ENCODE measurements at regions not wholly inside any gene's neighbourhood (a gene's known extent, or its start where the extent isn't known, plus 50 kb on each side); places are given as distances from the start of the nearest gene placed in this dataset.

DNA sequence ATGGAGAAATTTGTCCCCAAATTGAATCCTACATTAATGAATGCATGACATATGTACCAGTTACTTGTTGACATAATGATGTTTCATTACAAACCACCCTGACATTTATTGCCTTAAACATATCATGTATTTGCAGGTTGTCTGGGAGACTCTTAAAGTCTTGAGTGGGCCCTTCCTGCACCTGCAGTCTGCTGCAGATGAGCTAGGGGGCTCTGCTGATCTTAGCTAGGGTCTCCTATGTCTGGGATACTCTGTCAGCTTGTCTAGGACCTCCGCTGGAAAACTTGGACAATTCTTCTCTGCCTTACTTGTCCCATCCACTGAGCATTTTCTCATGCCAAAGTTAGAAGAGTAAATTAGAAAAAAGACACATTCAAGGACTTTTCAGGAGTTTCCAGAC is 581.6 kb downstream of the HAO1 start:
- no peaks in the 10 kb centered on the region for H3K4me1 ChIP-seq (ENCODE audit: control insufficient read depth, insufficient read depth, low read length)
- ChIA-PET CTCF (no interaction called here), POLR2A (no interaction called here)
- intact Hi-C loops (cut with micrococcal nuclease; ENCODE audit: unreplicated experiment) (no loop called here), in situ Hi-C loops (cut with HindIII; ENCODE audit: low pct_unique_long_range_greater_than_20kb, low sequenced_read_pairs) (no loop called here)
- H3K36me3 ChIP-seq (ENCODE audit: control insufficient read depth, insufficient read depth, low read length): no peaks in the 10 kb centered on the region
- no peaks in the 10 kb centered on the region for H3K27me3 ChIP-seq (ENCODE audit: control insufficient read depth, insufficient read depth, low read length)
- H3K9me3 ChIP-seq (ENCODE audit: control insufficient read depth, insufficient read depth, low read depth, low read length): no peaks in the 10 kb centered on the region
- ATAC-seq (no peak), DNase-seq (ENCODE audit: low read depth, low spot score) (no peak)
- TF ChIP-seq SIN3A (IDR thresholded peaks at IDR 0.05; ENCODE audit: borderline replicate concordance, insufficient read depth, low read depth, low read length): no peak
- no peak for TF ChIP-seq POLR2AphosphoS5 (IDR thresholded peaks at IDR 0.05; ENCODE audit: low read depth, low read length)
- TF ChIP-seq, protein P1, sequence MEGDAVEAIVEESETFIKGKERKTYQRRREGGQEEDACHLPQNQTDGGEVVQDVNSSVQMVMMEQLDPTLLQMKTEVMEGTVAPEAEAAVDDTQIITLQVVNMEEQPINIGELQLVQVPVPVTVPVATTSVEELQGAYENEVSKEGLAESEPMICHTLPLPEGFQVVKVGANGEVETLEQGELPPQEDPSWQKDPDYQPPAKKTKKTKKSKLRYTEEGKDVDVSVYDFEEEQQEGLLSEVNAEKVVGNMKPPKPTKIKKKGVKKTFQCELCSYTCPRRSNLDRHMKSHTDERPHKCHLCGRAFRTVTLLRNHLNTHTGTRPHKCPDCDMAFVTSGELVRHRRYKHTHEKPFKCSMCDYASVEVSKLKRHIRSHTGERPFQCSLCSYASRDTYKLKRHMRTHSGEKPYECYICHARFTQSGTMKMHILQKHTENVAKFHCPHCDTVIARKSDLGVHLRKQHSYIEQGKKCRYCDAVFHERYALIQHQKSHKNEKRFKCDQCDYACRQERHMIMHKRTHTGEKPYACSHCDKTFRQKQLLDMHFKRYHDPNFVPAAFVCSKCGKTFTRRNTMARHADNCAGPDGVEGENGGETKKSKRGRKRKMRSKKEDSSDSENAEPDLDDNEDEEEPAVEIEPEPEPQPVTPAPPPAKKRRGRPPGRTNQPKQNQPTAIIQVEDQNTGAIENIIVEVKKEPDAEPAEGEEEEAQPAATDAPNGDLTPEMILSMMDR (IDR thresholded peaks at IDR 0.05): no peak
- TF ChIP-seq TCF7L2 (IDR thresholded peaks at IDR 0.05; ENCODE audit: low read depth, low read length): no peak
- TF ChIP-seq, protein P2, sequence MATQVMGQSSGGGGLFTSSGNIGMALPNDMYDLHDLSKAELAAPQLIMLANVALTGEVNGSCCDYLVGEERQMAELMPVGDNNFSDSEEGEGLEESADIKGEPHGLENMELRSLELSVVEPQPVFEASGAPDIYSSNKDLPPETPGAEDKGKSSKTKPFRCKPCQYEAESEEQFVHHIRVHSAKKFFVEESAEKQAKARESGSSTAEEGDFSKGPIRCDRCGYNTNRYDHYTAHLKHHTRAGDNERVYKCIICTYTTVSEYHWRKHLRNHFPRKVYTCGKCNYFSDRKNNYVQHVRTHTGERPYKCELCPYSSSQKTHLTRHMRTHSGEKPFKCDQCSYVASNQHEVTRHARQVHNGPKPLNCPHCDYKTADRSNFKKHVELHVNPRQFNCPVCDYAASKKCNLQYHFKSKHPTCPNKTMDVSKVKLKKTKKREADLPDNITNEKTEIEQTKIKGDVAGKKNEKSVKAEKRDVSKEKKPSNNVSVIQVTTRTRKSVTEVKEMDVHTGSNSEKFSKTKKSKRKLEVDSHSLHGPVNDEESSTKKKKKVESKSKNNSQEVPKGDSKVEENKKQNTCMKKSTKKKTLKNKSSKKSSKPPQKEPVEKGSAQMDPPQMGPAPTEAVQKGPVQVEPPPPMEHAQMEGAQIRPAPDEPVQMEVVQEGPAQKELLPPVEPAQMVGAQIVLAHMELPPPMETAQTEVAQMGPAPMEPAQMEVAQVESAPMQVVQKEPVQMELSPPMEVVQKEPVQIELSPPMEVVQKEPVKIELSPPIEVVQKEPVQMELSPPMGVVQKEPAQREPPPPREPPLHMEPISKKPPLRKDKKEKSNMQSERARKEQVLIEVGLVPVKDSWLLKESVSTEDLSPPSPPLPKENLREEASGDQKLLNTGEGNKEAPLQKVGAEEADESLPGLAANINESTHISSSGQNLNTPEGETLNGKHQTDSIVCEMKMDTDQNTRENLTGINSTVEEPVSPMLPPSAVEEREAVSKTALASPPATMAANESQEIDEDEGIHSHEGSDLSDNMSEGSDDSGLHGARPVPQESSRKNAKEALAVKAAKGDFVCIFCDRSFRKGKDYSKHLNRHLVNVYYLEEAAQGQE (IDR thresholded peaks at IDR 0.05; ENCODE audit: insufficient read depth in 1 of 2, low read depth in 2 of 2, low read length in 1 of 2): no peak
- H3K4me3 ChIP-seq (ENCODE audit: low read depth in 2 of 2, low read length in 2 of 2): no peak overlapping the region
- no peak overlapping the region for H3K27ac ChIP-seq (ENCODE audit: low read length)
- BruUV-seq (replicated peaks): no TSS peak

DNA sequence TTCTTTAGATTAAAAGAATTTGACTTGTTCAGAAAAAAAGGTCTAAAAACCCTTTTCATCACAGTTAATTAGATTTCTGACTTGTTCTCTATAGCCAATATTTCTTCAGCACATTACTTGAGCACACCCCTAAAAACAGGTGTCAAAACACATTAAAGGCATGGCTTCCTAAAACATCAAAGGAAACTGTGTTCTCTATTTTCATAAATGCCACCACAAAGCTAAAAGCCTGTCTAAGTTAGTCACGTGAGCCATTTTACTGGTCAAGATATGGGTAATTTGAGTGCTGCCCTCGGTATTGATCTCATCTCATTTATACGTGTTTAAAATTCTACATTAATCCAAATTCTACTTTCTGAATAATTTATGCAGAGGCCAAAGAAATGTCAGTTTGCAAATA is 580.5 kb downstream of the HAO1 start:
- Histone ChIP-seq H3K4me1 (ENCODE audit: control insufficient read depth, insufficient read depth, low read length) (no peaks in the 10 kb centered on the region), H3K27me3 (ENCODE audit: control insufficient read depth, insufficient read depth, low read length) (no peaks in the 10 kb centered on the region), H3K4me3 (ENCODE audit: low read depth in 2 of 2, low read length in 2 of 2) (no peak overlapping the region), H3K27ac (ENCODE audit: low read length) (no peak overlapping the region), H3K9me3 (ENCODE audit: control insufficient read depth, insufficient read depth, low read depth, low read length) (no peaks in the 10 kb centered on the region), H3K36me3 (ENCODE audit: control insufficient read depth, insufficient read depth, low read length) (no peaks in the 10 kb centered on the region)
- ATAC-seq (no peak), DNase-seq (ENCODE audit: low read depth, low spot score) (no peak)
- no TSS peak for BruUV-seq (replicated peaks)
- in situ Hi-C loops (cut with HindIII; ENCODE audit: low pct_unique_long_range_greater_than_20kb, low sequenced_read_pairs) (no loop called here), intact Hi-C loops (cut with micrococcal nuclease; ENCODE audit: unreplicated experiment) (no loop called here)
- POLR2A ChIA-PET: no interaction called here
- TF ChIP-seq, protein P1 (IDR thresholded peaks at IDR 0.05): no peak
- TF ChIP-seq, protein P2 (IDR thresholded peaks at IDR 0.05; ENCODE audit: insufficient read depth in 1 of 2, low read depth in 2 of 2, low read length in 1 of 2): no peak
- no peak for TF ChIP-seq TCF7L2 (IDR thresholded peaks at IDR 0.05; ENCODE audit: low read depth, low read length)
- TF ChIP-seq POLR2AphosphoS5 (IDR thresholded peaks at IDR 0.05; ENCODE audit: low read depth, low read length): no peak
- TF ChIP-seq SIN3A (IDR thresholded peaks at IDR 0.05; ENCODE audit: borderline replicate concordance, insufficient read depth, low read depth, low read length): no peak
- CTCF ChIA-PET: no interaction called here

Data from Panc1 (cell line).